ENCODE measurements at regions not wholly inside any gene's neighbourhood (a gene's known extent, or its start where the extent isn't known, plus 50 kb on each side); places are given as distances from the start of the nearest gene placed in this dataset.
"Not testable (repeated sequence)": the region's sequence is repeated elsewhere in the genome, so short reads cannot be mapped to it uniquely, and the experiment has no call there.

DNA sequence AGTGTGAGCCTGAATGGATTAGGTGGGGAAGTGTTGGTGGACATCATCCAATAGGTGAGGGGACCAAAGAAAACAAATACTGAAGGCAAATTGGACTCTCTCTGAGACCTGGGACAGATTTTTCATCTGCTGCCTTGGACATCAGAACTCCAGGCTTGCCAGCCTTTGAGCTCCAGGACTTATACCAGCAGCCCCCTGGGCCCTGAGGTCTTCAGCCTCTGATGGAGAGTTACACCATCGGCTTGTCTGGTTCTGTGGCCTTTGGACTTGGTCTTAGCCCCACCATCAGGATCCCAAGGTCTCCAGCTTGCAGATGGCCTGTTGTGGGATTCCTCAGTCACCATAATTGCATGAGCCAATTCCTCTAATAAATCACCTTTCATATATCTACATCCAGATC is 80.8 kb upstream of the SLC8A3 start:
- Histone ChIP-seq H3K27me3 (ENCODE audit: insufficient read depth, low read length, poor library complexity, severe bottlenecking) (no peaks in the 10 kb centered on the region), H3K27ac (ENCODE audit: low read depth, low read length) (no peak overlapping the region), H3K9me3 (ENCODE audit: low read length) (no peaks in the 10 kb centered on the region), H3K4me3 (ENCODE audit: low read length) (no peak overlapping the region), H3K36me3 (ENCODE audit: insufficient read depth, low read length) (no peaks in the 10 kb centered on the region), H3K4me1 (ENCODE audit: insufficient read depth, low read length) (no peaks in the 10 kb centered on the region)
- no peak for DNase-seq
- H3K4me1 Mint-ChIP-seq, result no peaks in the 10 kb centered on the region
- H3K27me3 Mint-ChIP-seq, result peaks cover 18 to 44% of the 10 kb centered on the region in 2 donors
- H3K4me3 Mint-ChIP-seq, result no peak overlapping the region
- ChIA-PET CTCF (no interaction called here), POLR2A (no interaction called here)
- H3K9me3 Mint-ChIP-seq, result peaks cover 0 to 2% (median 0%) of the 10 kb centered on the region in 5 donors
- no peaks in the 10 kb centered on the region for H3K36me3 Mint-ChIP-seq
- no peak overlapping the region for H3K27ac Mint-ChIP-seq

DNA sequence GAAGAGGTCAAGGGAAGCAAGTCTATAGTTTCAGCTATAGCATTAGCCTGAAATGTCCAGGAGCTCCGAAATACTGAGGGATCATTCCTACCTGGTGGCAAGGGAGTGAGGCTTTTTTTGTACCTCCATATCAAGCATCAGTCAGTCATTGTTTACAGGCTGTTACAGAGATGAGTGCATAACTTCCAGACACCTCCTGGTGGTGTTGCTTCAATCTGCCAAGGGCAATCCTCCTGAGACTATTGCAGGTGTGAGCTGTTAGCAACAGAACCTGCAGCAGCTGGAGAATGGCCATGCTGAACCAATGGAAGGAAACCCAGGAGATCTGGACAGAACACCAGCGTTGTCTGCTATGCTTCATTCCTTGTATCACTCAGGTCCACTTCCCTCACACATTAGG is 80.0 kb upstream of the SLC8A3 start:
- H3K27ac ChIP-seq (ENCODE audit: low read depth, low read length), result no peak overlapping the region
- no peaks in the 10 kb centered on the region for H3K27me3 ChIP-seq (ENCODE audit: insufficient read depth, low read length, poor library complexity, severe bottlenecking)
- H3K27me3 Mint-ChIP-seq, result peaks cover 21 to 38% of the 10 kb centered on the region in 2 donors
- no peaks in the 10 kb centered on the region for H3K9me3 ChIP-seq (ENCODE audit: low read length)
- H3K4me3 Mint-ChIP-seq, result no peak overlapping the region
- no peak overlapping the region for H3K4me3 ChIP-seq (ENCODE audit: low read length)
- DNase-seq, result no peak
- peaks cover 0 to 2% (median 0%) of the 10 kb centered on the region in 5 donors for H3K9me3 Mint-ChIP-seq
- H3K36me3 ChIP-seq (ENCODE audit: insufficient read depth, low read length), result no peaks in the 10 kb centered on the region
- ChIA-PET CTCF (no interaction called here), POLR2A (no interaction called here)
- no peaks in the 10 kb centered on the region for H3K4me1 ChIP-seq (ENCODE audit: insufficient read depth, low read length)
- no peaks in the 10 kb centered on the region for H3K36me3 Mint-ChIP-seq
- H3K27ac Mint-ChIP-seq, result no peak overlapping the region
- H3K4me1 Mint-ChIP-seq, result no peaks in the 10 kb centered on the region

DNA sequence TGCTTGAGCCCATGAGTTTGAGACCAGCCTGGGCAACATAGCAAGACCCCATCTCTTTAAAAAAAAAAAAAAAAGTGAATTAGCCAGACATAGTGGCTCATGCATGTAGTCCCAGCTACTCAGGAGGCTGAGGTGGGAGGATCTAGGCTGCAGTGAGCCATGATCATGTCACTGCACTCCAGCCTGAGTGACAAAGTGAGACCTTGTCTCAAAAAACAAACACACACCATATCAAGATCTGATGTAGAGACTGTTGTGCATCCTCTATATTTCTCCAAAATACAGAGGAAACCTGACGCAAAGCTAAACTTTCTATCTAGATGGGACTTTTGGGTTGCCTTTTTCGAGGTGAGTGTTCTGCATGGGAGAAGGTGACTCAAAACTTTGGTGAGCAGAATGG is 77.4 kb upstream of the SLC8A3 start:
- no peak overlapping the region for H3K27ac ChIP-seq (ENCODE audit: low read depth, low read length)
- no peaks in the 10 kb centered on the region for H3K4me1 ChIP-seq (ENCODE audit: insufficient read depth, low read length)
- ChIA-PET POLR2A (no interaction called here), CTCF (no interaction called here)
- Mint-ChIP-seq H3K27me3 (peaks cover 13 to 43% of the 10 kb centered on the region in 2 donors), H3K36me3 (no peaks in the 10 kb centered on the region), H3K9me3 (peaks cover 0 to 2% (median 0%) of the 10 kb centered on the region in 5 donors), H3K4me1 (no peaks in the 10 kb centered on the region), H3K27ac (no peak overlapping the region), H3K4me3 (no peak overlapping the region)
- H3K27me3 ChIP-seq (ENCODE audit: insufficient read depth, low read length, poor library complexity, severe bottlenecking), result no peaks in the 10 kb centered on the region
- H3K36me3 ChIP-seq (ENCODE audit: insufficient read depth, low read length), result no peaks in the 10 kb centered on the region
- no peak overlapping the region for H3K4me3 ChIP-seq (ENCODE audit: low read length)
- DNase-seq, result no peak
- no peaks in the 10 kb centered on the region for H3K9me3 ChIP-seq (ENCODE audit: low read length)

DNA sequence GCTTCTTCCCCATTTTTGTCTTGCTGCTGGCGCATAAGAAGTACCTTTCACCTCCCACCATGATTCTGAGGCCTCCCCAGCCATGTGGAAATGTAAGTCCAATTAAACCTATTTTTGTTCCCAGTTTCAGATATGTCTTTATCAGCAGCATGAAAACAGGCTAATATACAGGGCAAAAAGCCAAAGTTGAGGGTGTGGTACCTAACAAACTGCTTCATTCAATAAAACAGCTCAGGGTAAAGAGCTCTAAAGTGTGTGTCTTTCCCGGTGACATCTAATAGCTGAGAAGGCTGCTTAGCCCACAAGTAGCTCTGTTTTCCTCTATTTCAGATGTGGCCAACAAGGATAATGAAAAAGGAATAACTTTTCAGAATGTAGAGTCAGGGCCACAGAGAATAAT is 76.7 kb upstream of the SLC8A3 start:
- H3K27me3 Mint-ChIP-seq, result peaks cover 11 to 45% of the 10 kb centered on the region in 2 donors
- POLR2A ChIA-PET, result no interaction called here

DNA sequence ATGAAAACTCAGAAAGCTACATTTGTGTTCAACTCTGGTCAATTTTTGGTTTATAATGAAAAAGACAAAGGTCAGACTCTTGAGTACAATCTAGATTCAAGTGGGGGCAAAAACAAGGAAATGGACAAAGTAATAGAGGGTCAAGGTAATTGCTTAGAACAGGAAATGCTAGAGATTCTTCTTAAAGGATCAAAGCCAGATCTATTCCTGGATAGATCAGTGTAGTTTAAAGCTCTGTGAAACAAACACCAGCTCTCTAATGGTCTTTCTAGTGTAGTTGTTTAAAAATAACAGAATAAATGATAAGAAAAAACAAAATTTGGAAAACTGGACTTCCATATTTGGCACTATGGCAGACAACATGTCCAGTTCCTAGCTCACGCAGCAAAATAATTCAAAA is 70.7 kb upstream of the SLC8A3 start:
- no peaks in the 10 kb centered on the region for H3K4me1 ChIP-seq (ENCODE audit: insufficient read depth, low read length)
- Mint-ChIP-seq H3K4me1 (peaks cover 6 to 10% (median 9%) of the 10 kb centered on the region in 3 donors), H3K27ac (no peak overlapping the region), H3K4me3 (no peak overlapping the region), H3K9me3 (peaks cover 0 to 5% (median 3%) of the 10 kb centered on the region in 5 donors), H3K27me3 (peaks cover 38 to 64% of the 10 kb centered on the region in 2 donors), H3K36me3 (peaks cover 0 to 12% (median 0%) of the 10 kb centered on the region in 3 donors)
- no peaks in the 10 kb centered on the region for H3K36me3 ChIP-seq (ENCODE audit: insufficient read depth, low read length)
- ChIA-PET POLR2A (no interaction called here), CTCF (no interaction called here)
- H3K27ac ChIP-seq (ENCODE audit: low read depth, low read length), result no peak overlapping the region
- DNase-seq, result no peak
- no peak overlapping the region for H3K4me3 ChIP-seq (ENCODE audit: low read length)
- H3K9me3 ChIP-seq (ENCODE audit: low read length), result no peaks in the 10 kb centered on the region
- H3K27me3 ChIP-seq (ENCODE audit: insufficient read depth, low read length, poor library complexity, severe bottlenecking), result peaks cover 13% of the 10 kb centered on the region

More for the DNA sequence above, 76.7 kb upstream of the SLC8A3 start:
- CTCF ChIA-PET, result no interaction called here
- Mint-ChIP-seq H3K4me1 (no peaks in the 10 kb centered on the region), H3K36me3 (no peaks in the 10 kb centered on the region), H3K4me3 (no peak overlapping the region), H3K9me3 (peaks cover 0 to 2% (median 0%) of the 10 kb centered on the region in 5 donors), H3K27ac (no peak overlapping the region)
- Histone ChIP-seq H3K27me3 (ENCODE audit: insufficient read depth, low read length, poor library complexity, severe bottlenecking) (no peaks in the 10 kb centered on the region), H3K4me3 (ENCODE audit: low read length) (no peak overlapping the region), H3K9me3 (ENCODE audit: low read length) (no peaks in the 10 kb centered on the region), H3K4me1 (ENCODE audit: insufficient read depth, low read length) (no peaks in the 10 kb centered on the region), H3K36me3 (ENCODE audit: insufficient read depth, low read length) (no peaks in the 10 kb centered on the region), H3K27ac (ENCODE audit: low read depth, low read length) (no peak overlapping the region)
- DNase-seq, result no peak

DNA sequence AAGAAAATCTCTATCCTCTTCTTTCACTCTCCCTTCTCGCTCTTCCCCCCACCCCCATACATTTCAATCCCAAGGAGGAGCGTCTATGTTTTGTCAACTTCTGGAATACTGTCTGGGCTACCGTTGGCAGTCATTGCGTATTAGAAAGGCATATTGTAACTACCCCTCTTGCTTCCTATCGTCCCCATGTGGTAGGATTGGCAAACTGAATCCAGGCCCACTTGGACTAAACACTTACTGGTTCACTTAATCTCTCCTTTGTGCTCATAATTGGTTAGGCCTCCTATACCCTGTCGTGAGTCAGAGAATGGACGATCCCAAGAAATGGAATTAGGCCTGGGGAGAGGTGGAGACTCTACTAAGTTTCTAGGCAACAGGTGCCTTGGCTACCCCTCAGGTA is 68.8 kb upstream of the SLC8A3 start:
- Mint-ChIP-seq H3K36me3 (peaks cover 0 to 12% (median 0%) of the 10 kb centered on the region in 3 donors), H3K27me3 (peaks cover 44 to 68% of the 10 kb centered on the region in 2 donors), H3K27ac (no peak overlapping the region), H3K9me3 (peaks cover 0 to 9% (median 4%) of the 10 kb centered on the region in 5 donors), H3K4me3 (peak overlapping the region in 1 of 7 donors; percentile 33), H3K4me1 (peaks cover 6 to 10% (median 9%) of the 10 kb centered on the region in 3 donors)
- DNase-seq, result no peak
- Histone ChIP-seq H3K9me3 (ENCODE audit: low read length) (no peaks in the 10 kb centered on the region), H3K27ac (ENCODE audit: low read depth, low read length) (no peak overlapping the region), H3K4me1 (ENCODE audit: insufficient read depth, low read length) (no peaks in the 10 kb centered on the region), H3K27me3 (ENCODE audit: insufficient read depth, low read length, poor library complexity, severe bottlenecking) (peaks cover 22% of the 10 kb centered on the region), H3K36me3 (ENCODE audit: insufficient read depth, low read length) (no peaks in the 10 kb centered on the region), H3K4me3 (ENCODE audit: low read length) (no peak overlapping the region)
- ChIA-PET CTCF (no interaction called here), POLR2A (no interaction called here)

DNA sequence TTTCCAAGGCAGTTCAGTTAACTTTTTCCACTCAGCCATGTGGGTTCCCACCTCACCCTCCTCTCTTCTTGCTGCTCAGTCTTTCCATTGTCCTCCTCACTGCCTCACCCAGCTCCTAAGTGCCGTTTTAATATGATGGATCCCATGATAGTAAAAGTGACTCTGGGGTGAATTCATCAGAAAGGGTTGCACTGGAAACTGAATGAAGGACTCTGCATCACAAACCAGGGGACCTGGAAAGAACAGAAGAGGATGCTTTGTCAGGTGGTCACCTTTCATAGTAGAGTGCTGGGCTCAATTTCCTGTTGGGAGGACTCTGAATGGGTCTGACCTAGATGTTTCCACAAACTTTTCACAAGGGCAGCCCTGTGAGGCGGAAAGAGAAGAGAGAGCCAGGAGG is 67.8 kb upstream of the SLC8A3 start:
- no peak overlapping the region for H3K27ac ChIP-seq (ENCODE audit: low read depth, low read length)
- H3K4me3 ChIP-seq (ENCODE audit: low read length), result no peak overlapping the region
- Mint-ChIP-seq H3K4me1 (peaks cover 6 to 10% (median 9%) of the 10 kb centered on the region in 3 donors), H3K36me3 (peaks cover 0 to 12% (median 0%) of the 10 kb centered on the region in 3 donors), H3K9me3 (peaks cover 0 to 9% (median 4%) of the 10 kb centered on the region in 5 donors), H3K27me3 (peaks cover 49 to 71% of the 10 kb centered on the region in 2 donors), H3K4me3 (peak overlapping the region in 3 of 7 donors; percentile 2 to 68 (median 4)), H3K27ac (no peak overlapping the region)
- DNase-seq, result no peak
- POLR2A ChIA-PET, result no interaction called here
- no peaks in the 10 kb centered on the region for H3K4me1 ChIP-seq (ENCODE audit: insufficient read depth, low read length)
- no peaks in the 10 kb centered on the region for H3K36me3 ChIP-seq (ENCODE audit: insufficient read depth, low read length)
- CTCF ChIA-PET, result no interaction called here
- no peaks in the 10 kb centered on the region for H3K9me3 ChIP-seq (ENCODE audit: low read length)
- peaks cover 23% of the 10 kb centered on the region for H3K27me3 ChIP-seq (ENCODE audit: insufficient read depth, low read length, poor library complexity, severe bottlenecking)

DNA sequence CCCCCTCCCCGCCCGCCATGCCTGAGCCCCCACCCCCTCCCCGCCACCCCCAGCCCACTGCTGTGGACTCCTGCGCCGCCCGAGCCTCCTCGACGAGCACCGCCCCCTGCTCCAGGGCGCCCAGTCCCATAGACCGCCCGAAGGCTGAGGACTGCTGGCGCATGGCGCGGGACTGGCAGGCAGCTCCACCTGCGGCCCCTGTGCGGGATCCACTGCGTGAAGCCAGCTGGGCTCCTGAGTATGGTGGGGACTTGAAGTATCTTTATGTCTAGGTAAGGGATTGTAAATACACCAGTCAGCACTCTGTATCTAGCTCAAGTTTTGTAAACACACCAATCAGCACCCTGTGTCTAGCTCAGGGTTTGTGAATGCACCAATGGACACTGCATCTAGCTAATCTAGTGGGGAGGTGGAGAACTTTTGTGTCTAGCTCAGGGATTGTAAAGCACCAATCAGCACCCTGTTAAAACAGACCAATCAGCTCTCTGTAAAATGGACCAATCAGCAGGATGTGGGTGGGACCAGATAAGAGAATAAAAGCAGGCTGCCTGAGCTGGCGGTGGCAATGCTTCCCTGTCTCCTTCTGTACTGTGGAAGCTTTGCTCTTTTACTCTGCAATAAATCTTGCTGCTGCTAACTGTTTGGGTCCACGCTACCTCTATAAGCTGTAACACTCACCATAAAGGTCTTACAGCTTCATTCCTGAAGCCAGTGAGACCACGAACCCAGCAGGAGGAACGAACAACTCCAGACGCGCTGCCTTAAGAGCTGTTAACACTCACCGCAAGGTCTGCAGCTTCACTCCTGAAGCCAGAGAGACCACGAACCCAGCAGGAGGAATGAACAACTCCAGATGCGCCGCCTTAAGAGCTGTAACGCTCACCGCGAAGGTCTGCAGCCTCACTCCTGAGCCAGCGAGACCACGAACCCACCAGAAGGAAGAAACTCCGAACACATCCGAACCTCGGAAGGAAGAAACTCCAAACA is 66.6 kb upstream of the SLC8A3 start:
- H3K27me3 ChIP-seq (ENCODE audit: insufficient read depth, low read length, poor library complexity, severe bottlenecking), result peaks cover 23% of the 10 kb centered on the region
- Mint-ChIP-seq H3K4me3 (peak overlapping the region; percentile 60 to 87 (median 71)), H3K27ac (peak overlapping the region in 2 of 8 donors; percentile 5 to 54), H3K27me3 (peaks cover 49 to 75% of the 10 kb centered on the region in 2 donors), H3K36me3 (peaks cover 0 to 12% (median 0%) of the 10 kb centered on the region in 3 donors)
- H3K4me1 Mint-ChIP-seq; H3K4me3 ChIP-seq (ENCODE audit: low read length); H3K9me3 Mint-ChIP-seq; H3K4me1 ChIP-seq (ENCODE audit: insufficient read depth, low read length); POLR2A ChIA-PET; CTCF ChIA-PET; H3K9me3 ChIP-seq (ENCODE audit: low read length); H3K27ac ChIP-seq (ENCODE audit: low read depth, low read length); H3K36me3 ChIP-seq (ENCODE audit: insufficient read depth, low read length): not testable (repeated sequence)
- peak in 2 of 5 donors; percentile 22 to 30 for DNase-seq
